ENCODE measurements at regions not wholly inside any gene's neighbourhood (a gene's known extent, or its start where the extent isn't known, plus 50 kb on each side); places are given as distances from the start of the nearest gene placed in this dataset.

DNA sequence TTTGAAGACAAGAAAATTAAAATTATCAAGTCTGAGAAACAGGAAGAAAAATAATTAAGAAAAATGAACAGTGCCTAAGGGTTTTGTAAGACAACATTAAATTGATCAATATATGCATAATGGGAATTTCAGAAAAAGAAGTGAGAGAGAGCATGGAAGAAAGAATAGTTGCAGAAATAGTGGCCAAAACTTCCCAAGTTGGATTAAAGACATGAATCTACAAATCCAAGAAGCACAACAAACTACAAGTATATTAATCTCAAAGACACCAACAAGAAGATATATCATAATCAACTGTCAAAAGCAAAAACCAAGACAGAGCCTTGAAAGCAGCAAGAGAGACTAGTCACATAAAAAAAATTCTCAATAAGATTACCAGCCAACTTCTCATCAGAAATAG is 488.0 kb downstream of the RASEF start:
- no peak for TF ChIP-seq POLR2A (IDR thresholded peaks at IDR 0.05; ENCODE audit: low read depth, low read length)
- TF ChIP-seq SPI1 (IDR thresholded peaks at IDR 0.05; ENCODE audit: low read depth, low read length), result no peak
- no peak for TF ChIP-seq POLR2AphosphoS5 (IDR thresholded peaks at IDR 0.05; ENCODE audit: low read depth, low read length)
- no peak for TF ChIP-seq TAF1 (IDR thresholded peaks at IDR 0.05; ENCODE audit: low read depth, low read length)
- no peak for TF ChIP-seq PAX5 (IDR thresholded peaks at IDR 0.05; ENCODE audit: insufficient read depth, low read length, severe bottlenecking)
- no peak for TF ChIP-seq POU2F2 (IDR thresholded peaks at IDR 0.05; ENCODE audit: low read depth, low read length)

All from GM12891 (cell line).